ENCODE measurements at regions not wholly inside any gene's neighbourhood (a gene's known extent, or its start where the extent isn't known, plus 50 kb on each side); places are given as distances from the start of the nearest gene placed in this dataset.

DNA sequence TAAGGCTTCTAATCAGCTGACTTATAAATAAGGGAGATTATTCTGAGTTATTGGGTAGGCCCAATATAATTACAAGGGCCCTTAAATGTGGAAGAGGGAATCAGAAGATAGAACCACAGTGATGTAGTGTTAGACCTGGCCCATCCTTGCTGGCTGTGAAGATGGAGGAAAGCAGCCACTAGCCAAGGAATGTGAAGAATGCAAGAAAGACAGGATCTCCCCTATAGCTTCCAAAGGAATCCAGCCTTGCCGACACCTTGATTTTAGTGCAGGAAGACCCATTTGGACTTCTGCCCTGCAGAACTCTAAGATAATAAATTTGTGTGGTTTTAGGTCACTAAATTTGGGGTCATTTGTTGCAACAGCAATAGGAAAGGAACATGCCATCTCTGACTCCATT lies 150.6 kb downstream of the SPATA18 start:
- no peak overlapping the region for H3K9ac ChIP-seq (ENCODE audit: low read length)
- peaks cover 5% of the 10 kb centered on the region for H3K4me1 ChIP-seq (ENCODE audit: insufficient read depth, low read length)
- H3K36me3 ChIP-seq (ENCODE audit: low read depth, low read length): no peaks in the 10 kb centered on the region
- no peak for ATAC-seq
- intact Hi-C loops (cut with micrococcal nuclease): no loop called here
- CTCF ChIA-PET: no interaction called here
- no peak overlapping the region for H3K4me2 ChIP-seq (ENCODE audit: low read length)
- H3K79me2 ChIP-seq (ENCODE audit: low read length): no peaks in the 10 kb centered on the region
- no peak overlapping the region for H2AFZ ChIP-seq (ENCODE audit: low read length)
- no peaks in the 10 kb centered on the region for H3K27me3 ChIP-seq (ENCODE audit: low read length)
- POLR2A ChIA-PET (ENCODE audit: unreplicated experiment): no interaction called here
- H3K9me2 ChIP-seq (replicated peaks; ENCODE audit: low read length): 0 out of 2 replicates have a peak, but pooled peaks cover 3% of the 10 kb centered on the region
- H3K27ac ChIP-seq (ENCODE audit: low read length): no peak overlapping the region
- DNase-seq: no peak
- H3F3A ChIP-seq (ENCODE audit: low read length, unreplicated experiment): no peaks in the 10 kb centered on the region
- TF ChIP-seq CTCF (conservative IDR thresholded peaks at IDR 0.05; ENCODE audit: low read depth, low read length) (no peak), EZH2phosphoT487 (IDR thresholded peaks at IDR 0.05; ENCODE audit: borderline replicate concordance, low read length) (no peak), EZH2 (IDR thresholded peaks at IDR 0.05; ENCODE audit: low read length, unreplicated experiment) (no peak)
- BruUV-seq (replicated peaks): no TSS peak
- no peaks in the 10 kb centered on the region for H4K20me1 ChIP-seq (ENCODE audit: low read length)
- H3K9me3 ChIP-seq (ENCODE audit: low read length): no peaks in the 10 kb centered on the region
- no peak overlapping the region for H3K4me3 ChIP-seq (ENCODE audit: low read length)

DNA sequence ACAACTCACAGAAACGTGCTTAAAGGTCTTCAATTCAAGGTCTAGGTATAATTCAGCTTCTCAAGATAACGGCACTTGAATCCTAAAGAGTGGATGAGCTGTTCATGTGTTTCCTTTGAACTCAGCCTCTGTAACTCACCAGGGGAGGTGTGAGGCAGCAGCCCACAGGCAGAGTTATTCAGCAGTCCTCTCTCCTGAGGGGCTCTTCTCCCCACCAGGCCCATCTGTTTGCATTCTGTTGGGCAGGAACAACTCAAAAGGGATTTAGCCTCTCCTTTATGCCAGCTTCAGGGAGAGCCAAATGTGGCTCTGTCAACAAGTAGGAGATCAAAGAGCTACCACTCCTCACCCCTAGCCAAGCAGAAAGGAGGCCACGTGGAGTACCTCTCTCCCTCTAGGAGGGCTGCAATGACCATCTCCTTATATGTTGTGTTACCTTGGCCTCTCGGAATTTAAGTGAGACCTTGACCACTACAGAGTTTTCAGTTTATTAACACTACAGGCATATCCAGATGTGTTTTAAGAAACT lies 151.2 kb downstream of the SPATA18 start:
- no peak overlapping the region for H2AFZ ChIP-seq (ENCODE audit: low read length)
- 0 out of 2 replicates have a peak, but pooled peaks cover 3% of the 10 kb centered on the region for H3K9me2 ChIP-seq (replicated peaks; ENCODE audit: low read length)
- no peak overlapping the region for H3K27ac ChIP-seq (ENCODE audit: low read length)
- POLR2A ChIA-PET (ENCODE audit: unreplicated experiment): no interaction called here
- intact Hi-C loops (cut with micrococcal nuclease): no loop called here
- no peaks in the 10 kb centered on the region for H3K36me3 ChIP-seq (ENCODE audit: low read depth, low read length)
- TF ChIP-seq EZH2 (IDR thresholded peaks at IDR 0.05; ENCODE audit: low read length, unreplicated experiment): no peak
- H4K20me1 ChIP-seq (ENCODE audit: low read length): no peaks in the 10 kb centered on the region
- H3K9me3 ChIP-seq (ENCODE audit: low read length): no peaks in the 10 kb centered on the region
- H3F3A ChIP-seq (ENCODE audit: low read length, unreplicated experiment): no peaks in the 10 kb centered on the region
- H3K4me3 ChIP-seq (ENCODE audit: low read length): no peak overlapping the region
- DNase-seq (no peak), ATAC-seq (no peak)
- BruUV-seq (replicated peaks): no TSS peak
- no peak overlapping the region for H3K4me2 ChIP-seq (ENCODE audit: low read length)
- no peaks in the 10 kb centered on the region for H3K27me3 ChIP-seq (ENCODE audit: low read length)
- H3K79me2 ChIP-seq (ENCODE audit: low read length): no peaks in the 10 kb centered on the region
- H3K9ac ChIP-seq (ENCODE audit: low read length): no peak overlapping the region
- peaks cover 5% of the 10 kb centered on the region for H3K4me1 ChIP-seq (ENCODE audit: insufficient read depth, low read length)
- CTCF ChIA-PET: no interaction called here

GRCh38 chr4:52202931-52203330 lies 151.8 kb downstream of the SPATA18 start:
- Histone ChIP-seq H3K9ac (ENCODE audit: low read length) (no peak overlapping the region), H3K27ac (ENCODE audit: low read length) (no peak overlapping the region), H3K36me3 (ENCODE audit: low read depth, low read length) (no peaks in the 10 kb centered on the region), H3K4me3 (ENCODE audit: low read length) (no peak overlapping the region), H3K4me2 (ENCODE audit: low read length) (no peak overlapping the region), H3K79me2 (ENCODE audit: low read length) (no peaks in the 10 kb centered on the region), H3F3A (ENCODE audit: low read length, unreplicated experiment) (no peaks in the 10 kb centered on the region), H3K9me2 (replicated peaks; ENCODE audit: low read length) (0 out of 2 replicates have a peak, but pooled peaks cover 3% of the 10 kb centered on the region), H3K9me3 (ENCODE audit: low read length) (no peaks in the 10 kb centered on the region), H2AFZ (ENCODE audit: low read length) (no peak overlapping the region), H3K27me3 (ENCODE audit: low read length) (no peaks in the 10 kb centered on the region), H3K4me1 (ENCODE audit: insufficient read depth, low read length) (peaks cover 5% of the 10 kb centered on the region), H4K20me1 (ENCODE audit: low read length) (no peaks in the 10 kb centered on the region)
- POLR2A ChIA-PET (ENCODE audit: unreplicated experiment): interaction anchor here (0.7 kb wide), 1 partner anchor 9 kb away, joined by 5 read pairs; no protein-coding TSS in a partner anchor
- no peak for TF ChIP-seq EZH2phosphoT487 (IDR thresholded peaks at IDR 0.05; ENCODE audit: borderline replicate concordance, low read length)
- no peak for TF ChIP-seq EZH2 (IDR thresholded peaks at IDR 0.05; ENCODE audit: low read length, unreplicated experiment)
- no peak for TF ChIP-seq CTCF (conservative IDR thresholded peaks at IDR 0.05; ENCODE audit: low read depth, low read length)
- no peak for DNase-seq
- ATAC-seq: no peak
- CTCF ChIA-PET: no interaction called here
- intact Hi-C loops (cut with micrococcal nuclease): no loop called here
- BruUV-seq (replicated peaks): no TSS peak
